GM10266 (cell line): ENCODE measurements at regions not wholly inside any gene's neighbourhood (a gene's known extent, or its start where the extent isn't known, plus 50 kb on each side); places are given as distances from the start of the nearest gene placed in this dataset.

Source experiments
- DNase-seq: peaks from one replicate; pipeline ENCODE4 v3.0.0; 2012; ENCODE audit errors: extremely low spot score
- CTCF ChIP-seq: IDR thresholded peaks from 2 replicates; pipeline ENCODE4 v1.5.1; 2012; ENCODE audit warnings: mild to moderate bottlenecking, low read depth; ENCODE audit not compliant: control insufficient read depth, insufficient read depth; ENCODE audit errors: missing control alignments

- no peak for DNase-seq
- no peak for TF ChIP-seq CTCF
Measured at GRCh38 chr3:6524479-6524878, 336.4 kb upstream of the GRM7 start.

- no peak for TF ChIP-seq CTCF
- DNase-seq = no peak
Measured at GRCh38 chr3:6526321-6526720, 334.6 kb upstream of the GRM7 start.

- TF ChIP-seq CTCF = no peak
- no peak for DNase-seq
Measured at GRCh38 chr3:6526861-6527260, 334.1 kb upstream of the GRM7 start.

GRCh38 chr3:6528951-6529350 is 332.0 kb upstream of the GRM7 start:
- TF ChIP-seq CTCF = no peak
- no peak for DNase-seq

- TF ChIP-seq CTCF = no peak
- DNase-seq = no peak
Measured at GRCh38 chr3:6531153-6531552, 329.8 kb upstream of the GRM7 start.

- TF ChIP-seq CTCF = no peak
Measured at GRCh38 chr3:6532101-6532500, 328.8 kb upstream of the GRM7 start.

GRCh38 chr3:6540981-6541380 is 319.9 kb upstream of the GRM7 start:
- no peak for DNase-seq

More at GRCh38 chr3:6532101-6532500, 328.8 kb upstream of the GRM7 start:
- no peak for DNase-seq

More at GRCh38 chr3:6540981-6541380, 319.9 kb upstream of the GRM7 start:
- TF ChIP-seq CTCF = no peak
